ENCODE measurements at regions not wholly inside any gene's neighbourhood (a gene's known extent, or its start where the extent isn't known, plus 50 kb on each side); places are given as distances from the start of the nearest gene placed in this dataset.

- Histone ChIP-seq H3K4me1 (peaks cover 0 to 6% (median 0%) of the 10 kb centered on the region in 10 experiments; a peak in 3 of 20 replicates), H3K4me2 (no peak overlapping the region), H4K20me1 (no peaks in the 10 kb centered on the region), H3K9me3 (replicated peaks in 1 of 11) (peaks cover 0 to 9% (median 0%) of the 10 kb centered on the region in 11 experiments; a peak in 1 of 22 replicates), H3K27ac (no peak overlapping the region), H3K9ac (no peak overlapping the region), H3K27me3 (no peaks in the 10 kb centered on the region), H3K36me3 (no peaks in the 10 kb centered on the region), H3K4me3 (no peak overlapping the region)
- no peak for TF ChIP-seq Cebpa-rat (IDR thresholded peaks at IDR 0.05)
These were observed 553.0 kb upstream of the ZNF462 start for GRCh38 chr9:106309925-106310324.

GRCh38 chr9:106310782-106311181 lies 552.2 kb upstream of the ZNF462 start:
- Histone ChIP-seq H3K4me3 (no peak overlapping the region), H3K4me2 (no peak overlapping the region), H3K27ac (no peak overlapping the region), H3K9me3 (replicated peaks in 1 of 11) (peaks cover 0 to 9% (median 0%) of the 10 kb centered on the region in 11 experiments; a peak in 1 of 22 replicates), H3K27me3 (no peaks in the 10 kb centered on the region), H3K4me1 (peaks cover 0 to 6% (median 0%) of the 10 kb centered on the region in 10 experiments; a peak in 3 of 20 replicates), H3K9ac (no peak overlapping the region), H4K20me1 (no peaks in the 10 kb centered on the region), H3K36me3 (no peaks in the 10 kb centered on the region)
- TF ChIP-seq Cebpa-rat (IDR thresholded peaks at IDR 0.05) = no peak

- H3K4me2 ChIP-seq = no peak overlapping the region
- TF ChIP-seq Cebpa-rat (IDR thresholded peaks at IDR 0.05) = no peak
- peaks cover 0 to 9% (median 0%) of the 10 kb centered on the region in 11 experiments; a peak in 1 of 22 replicates for H3K9me3 ChIP-seq (replicated peaks in 1 of 11)
- H3K9ac ChIP-seq = no peak overlapping the region
- no peak overlapping the region for H3K27ac ChIP-seq
- no peak overlapping the region for H3K4me3 ChIP-seq
- H3K4me1 ChIP-seq = 0 out of 20 replicates have a peak, but pooled peaks cover 0 to under 1% (median 0%) of the 10 kb centered on the region in 10 experiments
- no peaks in the 10 kb centered on the region for H3K36me3 ChIP-seq
- H4K20me1 ChIP-seq = no peaks in the 10 kb centered on the region
- H3K27me3 ChIP-seq = no peaks in the 10 kb centered on the region
These were observed 550.1 kb upstream of the ZNF462 start for GRCh38 chr9:106312906-106313305.

- Histone ChIP-seq H3K36me3 (no peaks in the 10 kb centered on the region), H3K9me3 (replicated peaks in 1 of 11) (peaks cover 0 to 9% (median 0%) of the 10 kb centered on the region in 11 experiments; a peak in 1 of 22 replicates), H3K4me3 (no peak overlapping the region), H3K4me1 (no peaks in the 10 kb centered on the region), H3K9ac (no peak overlapping the region), H3K27me3 (no peaks in the 10 kb centered on the region), H3K27ac (no peak overlapping the region), H4K20me1 (no peaks in the 10 kb centered on the region), H3K4me2 (no peak overlapping the region)
- no peak for TF ChIP-seq Cebpa-rat (IDR thresholded peaks at IDR 0.05)
These were observed 548.5 kb upstream of the ZNF462 start for GRCh38 chr9:106314476-106314875.

- no peaks in the 10 kb centered on the region for H3K4me1 ChIP-seq
- H3K4me3 ChIP-seq = no peak overlapping the region
- H3K27me3 ChIP-seq = no peaks in the 10 kb centered on the region
- H3K27ac ChIP-seq = no peak overlapping the region
- no peaks in the 10 kb centered on the region for H4K20me1 ChIP-seq
- no peaks in the 10 kb centered on the region for H3K36me3 ChIP-seq
- no peak overlapping the region for H3K4me2 ChIP-seq
- H3K9me3 ChIP-seq (replicated peaks in 1 of 11) = no peaks in the 10 kb centered on the region
- TF ChIP-seq Cebpa-rat (IDR thresholded peaks at IDR 0.05) = no peak
- H3K9ac ChIP-seq = no peak overlapping the region
These were observed 541.4 kb upstream of the ZNF462 start for GRCh38 chr9:106321394-106322180.

GRCh38 chr9:106322706-106323245 lies 540.2 kb upstream of the ZNF462 start:
- no peaks in the 10 kb centered on the region for H4K20me1 ChIP-seq
- no peak for TF ChIP-seq Cebpa-rat (IDR thresholded peaks at IDR 0.05)
- H3K4me3 ChIP-seq = no peak overlapping the region
- no peak overlapping the region for H3K27ac ChIP-seq
- H3K9me3 ChIP-seq (replicated peaks in 1 of 11) = no peaks in the 10 kb centered on the region
- no peak overlapping the region for H3K4me2 ChIP-seq
- H3K27me3 ChIP-seq = no peaks in the 10 kb centered on the region
- no peaks in the 10 kb centered on the region for H3K36me3 ChIP-seq
- no peaks in the 10 kb centered on the region for H3K4me1 ChIP-seq
- H3K9ac ChIP-seq = no peak overlapping the region

- TF ChIP-seq Cebpa-rat (IDR thresholded peaks at IDR 0.05) = no peak
These were observed 538.8 kb upstream of the ZNF462 start for GRCh38 chr9:106324053-106324585.

GRCh38 chr9:106324591-106325280 lies 538.2 kb upstream of the ZNF462 start:
- H3K9me3 ChIP-seq (replicated peaks in 1 of 11) = no peaks in the 10 kb centered on the region
- H3K4me3 ChIP-seq = no peak overlapping the region
- no peak overlapping the region for H3K9ac ChIP-seq
- H4K20me1 ChIP-seq = no peaks in the 10 kb centered on the region
- H3K4me2 ChIP-seq = no peak overlapping the region
- no peaks in the 10 kb centered on the region for H3K36me3 ChIP-seq
- no peaks in the 10 kb centered on the region for H3K27me3 ChIP-seq
- no peak for TF ChIP-seq Cebpa-rat (IDR thresholded peaks at IDR 0.05)
- no peaks in the 10 kb centered on the region for H3K4me1 ChIP-seq
- no peak overlapping the region for H3K27ac ChIP-seq

More at GRCh38 chr9:106324053-106324585, 538.8 kb upstream of the ZNF462 start:
- H3K36me3 ChIP-seq = no peaks in the 10 kb centered on the region
- no peaks in the 10 kb centered on the region for H3K9me3 ChIP-seq (replicated peaks in 1 of 11)
- H3K4me1 ChIP-seq = no peaks in the 10 kb centered on the region
- H3K4me3 ChIP-seq = no peak overlapping the region
- no peaks in the 10 kb centered on the region for H3K27me3 ChIP-seq
- H4K20me1 ChIP-seq = no peaks in the 10 kb centered on the region
- no peak overlapping the region for H3K9ac ChIP-seq
- H3K4me2 ChIP-seq = no peak overlapping the region
- H3K27ac ChIP-seq = no peak overlapping the region

- Histone ChIP-seq H3K27ac (no peak overlapping the region), H3K9ac (no peak overlapping the region), H3K27me3 (no peaks in the 10 kb centered on the region), H3K4me1 (no peaks in the 10 kb centered on the region), H3K36me3 (no peaks in the 10 kb centered on the region), H3K4me2 (no peak overlapping the region), H3K4me3 (no peak overlapping the region), H4K20me1 (no peaks in the 10 kb centered on the region), H3K9me3 (replicated peaks in 1 of 11) (no peaks in the 10 kb centered on the region)
- no peak for TF ChIP-seq Cebpa-rat (IDR thresholded peaks at IDR 0.05)
These were observed 536.5 kb upstream of the ZNF462 start for GRCh38 chr9:106326493-106326892.

All from BLaER1 treated with 17β-estradiol and CSF1 and Interleukin-3, amounts not matched to agents 10 nM and 100 nM (cell line).